Spleen (tissue), 7 donors: ENCODE measurements at regions not wholly inside any gene's neighbourhood (a gene's known extent, or its start where the extent isn't known, plus 50 kb on each side); places are given as distances from the start of the nearest gene placed in this dataset.

Experiments used
- CTCF ChIP-seq, 11 experiments: fragments of 200-600 bp in 7 of 11; fragments of 450-650 bp in 4 of 11; sonication (generic) in 4 of 11; IDR thresholded peaks in 8 of 11; conservative IDR thresholded peaks in 3 of 11; 1 replicate in 7 of 11; 2 replicates in 4 of 11; pipeline versions ENCODE4 v1.4.0 to v1.8.0; 2016 to 2021; ENCODE audit warnings: antibody characterized with exemption in 11 of 11, inconsistent platforms in 4 of 11, mild to moderate bottlenecking in 1 of 11
- POLR2A ChIP-seq, 3 donors: fragments of 450-650 bp; IDR thresholded peaks; one replicate each; pipeline ENCODE4 v1.5.1; 2017; ENCODE audit warnings: antibody characterized with exemption in 3 of 3, mild to moderate bottlenecking in 1 of 3
- POLR2AphosphoS5 ChIP-seq, 3 donors: sonication (generic); formaldehyde crosslinking; IDR thresholded peaks; one replicate each; pipeline ENCODE4 v1.5.1; 2017; ENCODE audit warnings: antibody characterized with exemption in 3 of 3
- donor health status: DM: no; HTN: no; CAD: no; lungs with moderate emphysema.
- donor health status: DM: no; HTN: no; CAD: no.
- donor health status: DM: no; HTN: no; CAD: no.

GRCh38 chr6:150492941-150493340 is 106.7 kb upstream of the PLEKHG1 start:
- TF ChIP-seq POLR2A (IDR thresholded peaks at IDR 0.05) (no peak), CTCF (IDR thresholded peaks at IDR 0.05 in 8 of 11, conservative IDR thresholded peaks at IDR 0.05 in 3 of 11) (no peak), POLR2AphosphoS5 (IDR thresholded peaks at IDR 0.05) (no peak)
